Neural cell (in vitro differentiated cells): ENCODE measurements at regions not wholly inside any gene's neighbourhood (a gene's known extent, or its start where the extent isn't known, plus 50 kb on each side); places are given as distances from the start of the nearest gene placed in this dataset.

Experiments used
- H2AFZ ChIP-seq: fragments of 200-600, 300-800 bp; sonication (generic), shearing (Covaris generic); 2 replicates; pipeline ENCODE4 v1.6.0; 2014; ENCODE audit warnings: low read depth, mild to moderate bottlenecking, antibody characterized with exemption, low read length, moderate library complexity
- H3F3A ChIP-seq: fragments of 200-600 bp; shearing (Covaris generic); 2 replicates; pipeline ENCODE4 v1.6.1; 2016; ENCODE audit warnings: mild to moderate bottlenecking, moderate library complexity, mixed read lengths, antibody characterized with exemption, low read length; ENCODE audit not compliant: insufficient read depth, poor library complexity, severe bottlenecking
- H3K27ac ChIP-seq: fragments of 200-600, 300-800 bp; sonication (generic), shearing (Covaris generic); 2 replicates; pipeline ENCODE4 v1.5.1; 2014; ENCODE audit warnings: mild to moderate bottlenecking, low read length, moderate library complexity
- H3K27me3 ChIP-seq: fragments of 300-800, 200-600 bp; sonication (generic), shearing (Covaris generic); 2 replicates; pipeline ENCODE4 v1.6.0; 2014; ENCODE audit warnings: mild to moderate bottlenecking, low read depth, low read length, moderate library complexity; ENCODE audit not compliant: insufficient read depth
- H3K36me3 ChIP-seq: fragments of 300-800, 200-600 bp; sonication (generic), shearing (Covaris generic); 2 replicates; pipeline ENCODE4 v1.5.1; 2014; ENCODE audit warnings: mild to moderate bottlenecking, antibody characterized with exemption, low read length, moderate library complexity; ENCODE audit not compliant: insufficient read depth
- H3K4me2 ChIP-seq: fragments of 300-800, 200-600 bp; sonication (generic), shearing (Covaris generic); 2 replicates; pipeline ENCODE4 v1.6.0; 2014; ENCODE audit warnings: mild to moderate bottlenecking, low read length
- H3K4me3 ChIP-seq: fragments of 300-800, 200-600 bp; sonication (generic), shearing (Covaris generic); 2 replicates; pipeline ENCODE4 v1.5.1; 2014; ENCODE audit warnings: mild to moderate bottlenecking, low read length, moderate library complexity
- H3K79me2 ChIP-seq: fragments of 200-600 bp; shearing (Covaris generic); replicated peaks from 2 replicates; pipeline ENCODE4 v1.6.0; 2014; ENCODE audit warnings: mild to moderate bottlenecking, low read length, moderate library complexity; ENCODE audit not compliant: insufficient read depth
- H3K9ac ChIP-seq: fragments of 300-800, 200-600 bp; sonication (generic), shearing (Covaris generic); 2 replicates; pipeline ENCODE4 v1.6.1; 2016; ENCODE audit warnings: mild to moderate bottlenecking, low read length, mixed read lengths
- H3K9me2 ChIP-seq: fragments of 200-600 bp; shearing (Covaris generic); 2 replicates; pipeline ENCODE4 v1.6.1; 2016; ENCODE audit warnings: mild to moderate bottlenecking, low read length, mixed read lengths; ENCODE audit not compliant: insufficient read depth
- H3K9me3 ChIP-seq: fragments of 200-600, 300-800 bp; sonication (generic), shearing (Covaris generic); 2 replicates; pipeline ENCODE4 v1.6.1; 2016; ENCODE audit warnings: mild to moderate bottlenecking, mixed run types, low read length, moderate library complexity, mixed read lengths
- H4K20me1 ChIP-seq: fragments of 200-600 bp; shearing (Covaris generic); 2 replicates; pipeline ENCODE4 v1.6.1; 2016; ENCODE audit warnings: mild to moderate bottlenecking, mixed run types; ENCODE audit not compliant: insufficient read depth
- EP300 ChIP-seq: fragments of 450-650 bp; conservative IDR thresholded peaks from 2 replicates; pipeline ENCODE4 v1.6.1; 2014; ENCODE audit warnings: antibody characterized with exemption, mild to moderate bottlenecking, moderate library complexity; ENCODE audit not compliant: poor library complexity, severe bottlenecking
- EZH2 ChIP-seq: fragments of 200-600, 300-800 bp; shearing (Covaris generic), sonication (generic); IDR thresholded peaks from 2 replicates; pipeline ENCODE4 v1.6.1; 2014; ENCODE audit warnings: antibody characterized with exemption, low read length, borderline replicate concordance, mild to moderate bottlenecking; ENCODE audit not compliant: insufficient read depth, poor library complexity, severe bottlenecking
- MXI1 ChIP-seq: fragments of 450-650 bp; conservative IDR thresholded peaks from 2 replicates; pipeline ENCODE4 v1.6.1; 2014; ENCODE audit warnings: antibody characterized with exemption, mild to moderate bottlenecking; ENCODE audit not compliant: poor library complexity, severe bottlenecking
- POLR2AphosphoS5 ChIP-seq: IDR thresholded peaks from 2 replicates; pipeline ENCODE4 v1.6.1; 2012
- RAD21 ChIP-seq: fragments of 450-650 bp; conservative IDR thresholded peaks from 2 replicates; pipeline ENCODE4 v1.6.1; 2014; ENCODE audit warnings: antibody characterized with exemption, mild to moderate bottlenecking, moderate library complexity
- REST ChIP-seq: IDR thresholded peaks from 2 replicates; pipeline ENCODE4 v1.6.1; 2012; ENCODE audit warnings: borderline replicate concordance
- SMC3 ChIP-seq: fragments of 450-650 bp; conservative IDR thresholded peaks from 2 replicates; pipeline ENCODE4 v1.6.1; 2014; ENCODE audit warnings: antibody characterized with exemption, mild to moderate bottlenecking, moderate library complexity; ENCODE audit not compliant: poor library complexity
- TAF1 ChIP-seq: IDR thresholded peaks from 2 replicates; pipeline ENCODE4 v1.6.1; 2012; ENCODE audit warnings: low read depth
- TF ChIP-seq, protein P1 (sequence below): fragments of 450-650 bp; IDR thresholded peaks from 2 replicates; pipeline ENCODE4 v1.5.1; 2014; ENCODE audit warnings: antibody characterized with exemption, mild to moderate bottlenecking, moderate library complexity; ENCODE audit not compliant: poor library complexity, severe bottlenecking

- H3K79me2 ChIP-seq = no peaks in the 10 kb centered on the region
- H3K4me2 ChIP-seq = no peak overlapping the region
- H3K27me3 ChIP-seq = no peaks in the 10 kb centered on the region
- no peak overlapping the region for H3K27ac ChIP-seq
- no peaks in the 10 kb centered on the region for H3K36me3 ChIP-seq
- no peak overlapping the region for H2AFZ ChIP-seq
- H3K9ac ChIP-seq = no peak overlapping the region
- no peaks in the 10 kb centered on the region for H3F3A ChIP-seq
- H3K9me3 ChIP-seq = no peaks in the 10 kb centered on the region
- no peak for TF ChIP-seq REST
- TF ChIP-seq MXI1 = no peak
- TF ChIP-seq POLR2AphosphoS5 = no peak
- TF ChIP-seq EZH2 = no peak
- no peak for TF ChIP-seq TAF1
- no peak for TF ChIP-seq SMC3
- TF ChIP-seq EP300 = no peak
- no peak for TF ChIP-seq RAD21
- TF ChIP-seq, protein P1, sequence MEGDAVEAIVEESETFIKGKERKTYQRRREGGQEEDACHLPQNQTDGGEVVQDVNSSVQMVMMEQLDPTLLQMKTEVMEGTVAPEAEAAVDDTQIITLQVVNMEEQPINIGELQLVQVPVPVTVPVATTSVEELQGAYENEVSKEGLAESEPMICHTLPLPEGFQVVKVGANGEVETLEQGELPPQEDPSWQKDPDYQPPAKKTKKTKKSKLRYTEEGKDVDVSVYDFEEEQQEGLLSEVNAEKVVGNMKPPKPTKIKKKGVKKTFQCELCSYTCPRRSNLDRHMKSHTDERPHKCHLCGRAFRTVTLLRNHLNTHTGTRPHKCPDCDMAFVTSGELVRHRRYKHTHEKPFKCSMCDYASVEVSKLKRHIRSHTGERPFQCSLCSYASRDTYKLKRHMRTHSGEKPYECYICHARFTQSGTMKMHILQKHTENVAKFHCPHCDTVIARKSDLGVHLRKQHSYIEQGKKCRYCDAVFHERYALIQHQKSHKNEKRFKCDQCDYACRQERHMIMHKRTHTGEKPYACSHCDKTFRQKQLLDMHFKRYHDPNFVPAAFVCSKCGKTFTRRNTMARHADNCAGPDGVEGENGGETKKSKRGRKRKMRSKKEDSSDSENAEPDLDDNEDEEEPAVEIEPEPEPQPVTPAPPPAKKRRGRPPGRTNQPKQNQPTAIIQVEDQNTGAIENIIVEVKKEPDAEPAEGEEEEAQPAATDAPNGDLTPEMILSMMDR = no peak
- no peak overlapping the region for H3K4me3 ChIP-seq
- no peaks in the 10 kb centered on the region for H3K9me2 ChIP-seq
- H4K20me1 ChIP-seq = no peaks in the 10 kb centered on the region
Observed at GRCh38 chr11:56916587-56916986, 72.1 kb upstream of the OR5AK2 start.

DNA sequence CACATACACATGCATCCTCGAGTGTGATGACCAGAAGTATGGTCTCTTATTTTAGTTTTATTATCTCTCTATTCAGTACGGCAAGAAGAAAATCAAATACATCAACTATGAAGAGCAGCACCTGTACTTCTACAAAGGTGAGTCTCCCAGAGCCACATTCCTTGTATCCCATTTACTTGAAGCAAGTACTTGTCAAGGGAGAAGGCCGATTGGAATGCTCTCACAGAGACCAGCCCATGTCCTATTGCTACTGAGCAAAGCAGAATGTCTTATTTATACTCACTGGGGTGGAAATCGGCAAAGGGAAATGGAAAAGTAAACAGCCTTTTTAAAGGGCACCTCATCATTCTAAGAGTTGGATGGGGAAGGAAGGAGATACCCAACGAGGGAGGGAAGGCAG lies 72.6 kb upstream of the OR5AK2 start:
- H3K9me3 ChIP-seq = no peaks in the 10 kb centered on the region
- H4K20me1 ChIP-seq = no peaks in the 10 kb centered on the region
- no peak for TF ChIP-seq POLR2AphosphoS5
- no peak for TF ChIP-seq REST
- no peak for TF ChIP-seq SMC3
- TF ChIP-seq, protein P1 = no peak
- no peak for TF ChIP-seq RAD21
- TF ChIP-seq EP300 = no peak
- no peak for TF ChIP-seq MXI1
- no peak for TF ChIP-seq EZH2
- no peak for TF ChIP-seq TAF1
- H2AFZ ChIP-seq = no peak overlapping the region
- H3K4me2 ChIP-seq = no peak overlapping the region
- H3K4me3 ChIP-seq = no peak overlapping the region
- H3K27ac ChIP-seq = no peak overlapping the region
- no peaks in the 10 kb centered on the region for H3K9me2 ChIP-seq
- H3K79me2 ChIP-seq = no peaks in the 10 kb centered on the region
- H3K36me3 ChIP-seq = no peaks in the 10 kb centered on the region
- H3K27me3 ChIP-seq = no peaks in the 10 kb centered on the region
- H3K9ac ChIP-seq = no peak overlapping the region
- no peaks in the 10 kb centered on the region for H3F3A ChIP-seq
